OCI-LY3 (cell line): ENCODE measurements at regions not wholly inside any gene's neighbourhood (a gene's known extent, or its start where the extent isn't known, plus 50 kb on each side); places are given as distances from the start of the nearest gene placed in this dataset.
"Not testable (repeated sequence)": the region's sequence is repeated elsewhere in the genome, so short reads cannot be mapped to it uniquely, and the experiment has no call there.

Source experiments
- H2AFZ ChIP-seq: fragments of 200-600, 300-600 bp; shearing (Covaris generic); 2 replicates; pipeline ENCODE4 v1.6.0; 2014; ENCODE audit warnings: antibody characterized with exemption, low read depth, low read length
- H3K27ac ChIP-seq: fragments of 200-600, 300-600 bp; sonication (generic); 2 replicates; pipeline ENCODE4 v1.5.1; 2014; ENCODE audit warnings: mild to moderate bottlenecking, low read length, moderate library complexity, mixed read lengths
- H3K27me3 ChIP-seq: fragments of 200-600, 300-600 bp; sonication (generic); 2 replicates; pipeline ENCODE4 v1.6.1; 2014; ENCODE audit warnings: low read depth, low read length, mixed read lengths
- H3K36me3 ChIP-seq: fragments of 200-600, 300-600 bp; sonication (generic); replicated peaks from 2 replicates; pipeline ENCODE3; 2014; ENCODE audit warnings: low read depth, low read length, mixed read lengths
- H3K4me1 ChIP-seq: fragments of 300-600, 200-600 bp; sonication (generic); 2 replicates; pipeline ENCODE4 v1.6.1; 2014; ENCODE audit warnings: low read length, mixed read lengths
- H3K4me2 ChIP-seq: fragments of 200-600, 300-600 bp; sonication (generic); 2 replicates; pipeline ENCODE4 v1.6.1; 2014; ENCODE audit warnings: low read length, mixed read lengths
- H3K4me3 ChIP-seq: fragments of 300-600, 200-600 bp; sonication (generic); 2 replicates; pipeline ENCODE4 v1.5.1; 2014; ENCODE audit warnings: antibody characterized with exemption, mild to moderate bottlenecking, low read length, moderate library complexity
- H3K79me2 ChIP-seq: fragments of 300-600, 200-600 bp; shearing (Covaris generic); 2 replicates; pipeline ENCODE4 v1.6.1; 2014; ENCODE audit warnings: mild to moderate bottlenecking, low read length, mixed read lengths
- H3K9ac ChIP-seq: fragments of 300-600, 200-600 bp; shearing (Covaris generic); 2 replicates; pipeline ENCODE4 v1.6.0; 2014; ENCODE audit warnings: mild to moderate bottlenecking, low read length, moderate library complexity
- H3K9me3 ChIP-seq: fragments of 200-600, 300-600 bp; shearing (Covaris generic); 2 replicates; pipeline ENCODE4 v1.6.1; 2014; ENCODE audit warnings: low read length, mixed read lengths; ENCODE audit not compliant: insufficient read depth
- H4K20me1 ChIP-seq: fragments of 200-600, 300-600 bp; sonication (generic); 2 replicates; pipeline ENCODE4 v1.6.1; 2016; ENCODE audit warnings: low read length, mixed read lengths; ENCODE audit not compliant: insufficient read depth
- EZH2phosphoT487 ChIP-seq: fragments of 200-600 bp; shearing (Covaris generic); IDR thresholded peaks from 2 replicates; pipeline ENCODE4 v1.6.1; 2018; ENCODE audit warnings: antibody characterized with exemption, mixed run types, low read depth
- TF ChIP-seq, protein P1 (sequence below): fragments of 200-600, 300-600 bp; sonication (generic); IDR thresholded peaks from 2 replicates; pipeline ENCODE4 v1.5.1; 2014; ENCODE audit warnings: antibody characterized with exemption, low read length, low read depth

DNA sequence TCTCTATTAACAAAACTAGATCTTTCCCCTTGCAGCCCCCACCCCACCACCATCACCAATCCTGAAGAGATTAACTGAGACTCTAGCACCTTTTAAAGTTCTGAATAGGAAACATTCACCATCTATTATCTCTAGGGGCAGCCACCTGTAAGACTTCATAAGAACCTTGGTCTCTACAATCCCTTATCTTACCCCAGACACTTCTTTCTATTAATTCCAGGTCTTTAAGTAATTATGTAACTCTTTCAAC, 180.2 kb upstream of the FBXL17 start:
- Histone ChIP-seq H3K9ac (no peak overlapping the region), H3K79me2 (no peaks in the 10 kb centered on the region), H3K4me1 (no peaks in the 10 kb centered on the region), H3K27me3 (no peaks in the 10 kb centered on the region), H3K27ac (no peak overlapping the region), H3K4me3 (no peak overlapping the region), H3K4me2 (no peak overlapping the region), H4K20me1 (no peaks in the 10 kb centered on the region), H3K36me3 (no peaks in the 10 kb centered on the region), H2AFZ (no peak overlapping the region), H3K9me3 (no peaks in the 10 kb centered on the region)
- TF ChIP-seq EZH2phosphoT487, result no peak
- TF ChIP-seq, protein P1, sequence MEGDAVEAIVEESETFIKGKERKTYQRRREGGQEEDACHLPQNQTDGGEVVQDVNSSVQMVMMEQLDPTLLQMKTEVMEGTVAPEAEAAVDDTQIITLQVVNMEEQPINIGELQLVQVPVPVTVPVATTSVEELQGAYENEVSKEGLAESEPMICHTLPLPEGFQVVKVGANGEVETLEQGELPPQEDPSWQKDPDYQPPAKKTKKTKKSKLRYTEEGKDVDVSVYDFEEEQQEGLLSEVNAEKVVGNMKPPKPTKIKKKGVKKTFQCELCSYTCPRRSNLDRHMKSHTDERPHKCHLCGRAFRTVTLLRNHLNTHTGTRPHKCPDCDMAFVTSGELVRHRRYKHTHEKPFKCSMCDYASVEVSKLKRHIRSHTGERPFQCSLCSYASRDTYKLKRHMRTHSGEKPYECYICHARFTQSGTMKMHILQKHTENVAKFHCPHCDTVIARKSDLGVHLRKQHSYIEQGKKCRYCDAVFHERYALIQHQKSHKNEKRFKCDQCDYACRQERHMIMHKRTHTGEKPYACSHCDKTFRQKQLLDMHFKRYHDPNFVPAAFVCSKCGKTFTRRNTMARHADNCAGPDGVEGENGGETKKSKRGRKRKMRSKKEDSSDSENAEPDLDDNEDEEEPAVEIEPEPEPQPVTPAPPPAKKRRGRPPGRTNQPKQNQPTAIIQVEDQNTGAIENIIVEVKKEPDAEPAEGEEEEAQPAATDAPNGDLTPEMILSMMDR, result no peak

DNA sequence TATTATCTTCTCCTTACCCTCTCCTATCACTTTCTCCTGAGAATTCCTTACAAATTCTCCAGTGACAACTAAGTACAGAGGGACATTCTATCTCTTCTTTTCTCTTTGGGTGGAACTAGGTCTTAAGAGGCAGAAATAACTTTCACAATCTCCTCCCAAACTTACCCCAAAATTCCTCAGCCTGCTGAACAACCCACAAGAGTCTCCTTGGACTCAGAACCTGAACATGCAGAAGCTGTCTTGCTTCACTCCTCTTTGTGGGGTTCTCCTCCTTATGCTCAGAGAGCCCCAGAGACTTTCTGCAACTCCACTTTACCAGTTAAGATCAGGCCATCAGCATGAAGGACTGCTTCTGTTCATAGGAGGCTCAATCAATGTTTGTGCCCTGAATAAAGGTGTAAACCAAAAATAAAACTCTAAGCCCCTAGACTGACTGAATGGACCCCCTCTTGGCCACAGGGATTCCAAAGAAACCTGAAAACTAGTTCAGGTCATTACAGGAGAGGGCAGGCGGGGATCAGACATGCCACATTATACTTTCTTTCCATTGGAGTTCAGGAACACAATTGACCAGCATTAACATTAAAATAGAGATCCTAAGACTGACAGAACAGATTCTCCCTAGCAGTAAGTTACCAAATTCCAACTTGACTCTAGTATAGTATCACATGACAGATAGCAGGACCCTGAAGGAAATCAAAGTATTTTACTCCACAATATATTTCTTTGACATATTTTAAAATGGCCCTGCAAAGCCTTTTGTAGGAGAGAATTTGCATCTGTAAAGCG, 179.7 kb upstream of the FBXL17 start:
- Histone ChIP-seq H3K9me3 (no peaks in the 10 kb centered on the region), H3K4me1 (no peaks in the 10 kb centered on the region), H3K9ac (no peak overlapping the region), H3K79me2 (no peaks in the 10 kb centered on the region), H4K20me1 (no peaks in the 10 kb centered on the region), H3K4me3 (no peak overlapping the region), H3K27me3 (no peaks in the 10 kb centered on the region), H3K36me3 (no peaks in the 10 kb centered on the region), H2AFZ (no peak overlapping the region), H3K27ac (no peak overlapping the region), H3K4me2 (no peak overlapping the region)
- TF ChIP-seq EZH2phosphoT487, result no peak
- TF ChIP-seq, protein P1, result no peak

GRCh38 chr5:108560581-108560980, 178.7 kb upstream of the FBXL17 start:
- TF ChIP-seq, protein P1, result no peak
- no peak for TF ChIP-seq EZH2phosphoT487
- Histone ChIP-seq H3K9ac (no peak overlapping the region), H3K36me3 (no peaks in the 10 kb centered on the region), H3K27me3 (no peaks in the 10 kb centered on the region), H4K20me1 (no peaks in the 10 kb centered on the region), H3K27ac (no peak overlapping the region), H3K4me2 (no peak overlapping the region), H2AFZ (no peak overlapping the region), H3K4me3 (no peak overlapping the region), H3K4me1 (no peaks in the 10 kb centered on the region), H3K9me3 (no peaks in the 10 kb centered on the region), H3K79me2 (no peaks in the 10 kb centered on the region)

GRCh38 chr5:108560166-108560565, 178.3 kb upstream of the FBXL17 start:
- H3K4me3 ChIP-seq, result no peak overlapping the region
- no peaks in the 10 kb centered on the region for H3K79me2 ChIP-seq
- no peaks in the 10 kb centered on the region for H4K20me1 ChIP-seq
- TF ChIP-seq, protein P1, result no peak
- TF ChIP-seq EZH2phosphoT487, result no peak
- H3K27me3 ChIP-seq, result no peaks in the 10 kb centered on the region
- no peak overlapping the region for H3K9ac ChIP-seq
- H2AFZ ChIP-seq, result no peak overlapping the region
- no peaks in the 10 kb centered on the region for H3K9me3 ChIP-seq
- H3K27ac ChIP-seq, result no peak overlapping the region
- no peaks in the 10 kb centered on the region for H3K36me3 ChIP-seq
- no peaks in the 10 kb centered on the region for H3K4me1 ChIP-seq
- H3K4me2 ChIP-seq, result no peak overlapping the region

DNA sequence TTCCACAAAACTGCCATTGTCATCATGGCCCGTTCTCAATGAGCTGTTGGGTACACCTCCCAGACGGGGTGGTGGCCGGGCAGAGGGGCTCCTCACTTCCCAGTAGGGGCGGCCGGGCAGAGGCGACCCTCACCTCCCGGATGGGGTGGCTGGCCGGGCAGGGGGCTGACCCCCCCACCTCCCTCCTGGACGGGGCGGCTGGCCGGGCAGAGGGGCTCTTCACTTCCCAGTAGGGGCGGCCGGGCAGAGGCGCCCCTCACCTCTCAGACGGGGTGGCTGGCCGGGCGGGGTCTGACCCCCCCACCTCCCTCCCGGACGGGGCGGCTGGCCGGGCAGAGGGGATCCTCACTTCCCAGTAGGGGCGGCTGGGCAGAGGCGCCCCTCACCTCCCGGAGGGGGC, 176.9 kb upstream of the FBXL17 start:
- H3K79me2 ChIP-seq, H3K4me2 ChIP-seq: not testable (repeated sequence)

DNA sequence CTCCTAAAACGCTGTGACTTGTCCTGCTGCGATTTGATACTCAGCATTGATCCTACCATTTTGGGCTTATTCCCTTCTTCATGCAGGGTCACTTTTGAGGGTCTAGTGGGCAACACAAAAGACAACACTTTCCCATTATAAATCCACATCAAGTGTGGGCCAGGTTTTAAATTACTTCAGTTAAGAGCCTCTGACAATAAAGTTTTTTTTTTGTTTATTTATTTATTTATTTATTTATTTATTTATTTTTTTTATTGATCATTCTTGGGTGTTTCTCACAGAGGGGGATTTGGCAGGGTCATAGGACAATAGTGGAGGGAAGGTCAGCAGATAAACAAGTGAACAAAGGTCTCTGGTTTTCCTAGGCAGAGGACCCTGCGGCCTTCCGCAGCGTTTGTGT, 176.2 kb upstream of the FBXL17 start:
- not testable (repeated sequence) for H3K27ac ChIP-seq, H3K4me3 ChIP-seq, H3K9ac ChIP-seq, H3K36me3 ChIP-seq, H3K9me3 ChIP-seq, H3K4me1 ChIP-seq, H4K20me1 ChIP-seq, H3K4me2 ChIP-seq, H3K79me2 ChIP-seq, H2AFZ ChIP-seq, H3K27me3 ChIP-seq

More for the DNA sequence above, 176.9 kb upstream of the FBXL17 start:
- H3K4me1 ChIP-seq, H4K20me1 ChIP-seq, H3K27me3 ChIP-seq, H3K9me3 ChIP-seq, H3K4me3 ChIP-seq, H2AFZ ChIP-seq, H3K36me3 ChIP-seq, H3K27ac ChIP-seq, H3K9ac ChIP-seq: not testable (repeated sequence)
